ENCODE measurements at regions not wholly inside any gene's neighbourhood (a gene's known extent, or its start where the extent isn't known, plus 50 kb on each side); places are given as distances from the start of the nearest gene placed in this dataset.

GRCh38 chr3:194841515-194841841 is 155.8 kb downstream of the FAM43A start:
- Histone ChIP-seq H3K36me3 (no peaks in the 10 kb centered on the region), H3K4me3 (ENCODE audit: low read depth, low read length) (no peak overlapping the region), H3K27me3 (ENCODE audit: insufficient read depth, low read depth, severe bottlenecking) (no peaks in the 10 kb centered on the region), H3K27ac (no peak overlapping the region), H3K9me3 (ENCODE audit: severe bottlenecking) (no peaks in the 10 kb centered on the region)
- DNase-seq = no peak
- TF ChIP-seq CTCF (IDR thresholded peaks at IDR 0.05; ENCODE audit: low read depth, low read length) = no peak

- no peaks in the 10 kb centered on the region for H3K27me3 ChIP-seq (ENCODE audit: insufficient read depth, low read depth, severe bottlenecking)
- no peaks in the 10 kb centered on the region for H3K9me3 ChIP-seq (ENCODE audit: severe bottlenecking)
- no peak for TF ChIP-seq CTCF (IDR thresholded peaks at IDR 0.05; ENCODE audit: low read depth, low read length)
- no peak for DNase-seq
- H3K36me3 ChIP-seq = no peaks in the 10 kb centered on the region
- H3K27ac ChIP-seq = no peak overlapping the region
- H3K4me3 ChIP-seq (ENCODE audit: low read depth, low read length) = no peak overlapping the region
Observed at GRCh38 chr3:194843556-194843955, 157.9 kb downstream of the FAM43A start.

GRCh38 chr3:194844046-194844445 is 158.4 kb downstream of the FAM43A start:
- Histone ChIP-seq H3K27ac (no peak overlapping the region), H3K27me3 (ENCODE audit: insufficient read depth, low read depth, severe bottlenecking) (no peaks in the 10 kb centered on the region), H3K36me3 (no peaks in the 10 kb centered on the region), H3K9me3 (ENCODE audit: severe bottlenecking) (no peaks in the 10 kb centered on the region), H3K4me3 (ENCODE audit: low read depth, low read length) (no peak overlapping the region)
- no peak for DNase-seq
- no peak for TF ChIP-seq CTCF (IDR thresholded peaks at IDR 0.05; ENCODE audit: low read depth, low read length)

GRCh38 chr3:194849166-194849875 is 163.6 kb downstream of the FAM43A start:
- H3K27me3 ChIP-seq (ENCODE audit: insufficient read depth, low read depth, severe bottlenecking) = no peaks in the 10 kb centered on the region
- no peak for TF ChIP-seq CTCF (IDR thresholded peaks at IDR 0.05; ENCODE audit: low read depth, low read length)

GRCh38 chr3:194851254-194851653 is 165.6 kb downstream of the FAM43A start:
- TF ChIP-seq CTCF (IDR thresholded peaks at IDR 0.05; ENCODE audit: low read depth, low read length) = no peak
- no peaks in the 10 kb centered on the region for H3K9me3 ChIP-seq (ENCODE audit: severe bottlenecking)
- H3K36me3 ChIP-seq = no peaks in the 10 kb centered on the region
- no peak overlapping the region for H3K4me3 ChIP-seq (ENCODE audit: low read depth, low read length)
- H3K27me3 ChIP-seq (ENCODE audit: insufficient read depth, low read depth, severe bottlenecking) = no peaks in the 10 kb centered on the region
- no peak overlapping the region for H3K27ac ChIP-seq
- no peak for DNase-seq

More at GRCh38 chr3:194849166-194849875, 163.6 kb downstream of the FAM43A start:
- Histone ChIP-seq H3K9me3 (ENCODE audit: severe bottlenecking) (no peaks in the 10 kb centered on the region), H3K36me3 (no peaks in the 10 kb centered on the region), H3K4me3 (ENCODE audit: low read depth, low read length) (no peak overlapping the region), H3K27ac (no peak overlapping the region)
- no peak for DNase-seq

- TF ChIP-seq CTCF (IDR thresholded peaks at IDR 0.05; ENCODE audit: low read depth, low read length) = no peak
- no peaks in the 10 kb centered on the region for H3K9me3 ChIP-seq (ENCODE audit: severe bottlenecking)
- H3K27me3 ChIP-seq (ENCODE audit: insufficient read depth, low read depth, severe bottlenecking) = no peaks in the 10 kb centered on the region
Observed at GRCh38 chr3:194851941-194852340, 166.3 kb downstream of the FAM43A start.

More at GRCh38 chr3:194851941-194852340, 166.3 kb downstream of the FAM43A start:
- no peak overlapping the region for H3K27ac ChIP-seq
- no peaks in the 10 kb centered on the region for H3K36me3 ChIP-seq
- H3K4me3 ChIP-seq (ENCODE audit: low read depth, low read length) = no peak overlapping the region
- no peak for DNase-seq

All from WERI-Rb-1 (cell line).